NCI-H146 treated with DMSO at 0.1 percent for 48 hours (cell line): ENCODE measurements at regions not wholly inside any gene's neighbourhood (a gene's known extent, or its start where the extent isn't known, plus 50 kb on each side); places are given as distances from the start of the nearest gene placed in this dataset.

Experiments
- DNase-seq: peaks from one replicate; lab custom pipeline; 2025; ENCODE audit not compliant: unreplicated experiment; lab: John Stamatoyannopoulos, UW

DNA sequence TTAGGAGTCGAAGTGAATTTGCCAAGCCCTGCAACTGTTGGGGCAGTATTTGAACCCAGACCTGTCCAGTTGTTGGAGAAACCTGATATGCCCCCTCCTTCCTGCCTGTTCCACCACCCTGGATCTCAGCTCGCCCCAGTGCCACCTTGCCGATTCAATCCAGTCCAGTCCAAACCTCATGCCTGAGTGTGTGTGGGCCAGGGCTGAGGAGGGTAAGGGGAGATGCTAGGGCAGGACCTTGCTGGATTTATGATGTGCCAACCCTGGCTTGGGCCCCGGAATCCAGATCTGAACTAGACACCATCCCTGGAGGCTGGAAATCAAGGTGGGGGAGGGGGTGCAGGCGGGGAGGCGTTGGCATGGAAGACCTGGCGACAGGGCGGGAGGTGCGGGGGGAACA is 98.9 kb upstream of the WNT4 start:
- DNase-seq, result no peak

- DNase-seq, result no peak
Observed at GRCh38 chr1:22245100-22245650, 102.3 kb upstream of the WNT4 start.

- DNase-seq, result no peak
Observed at GRCh38 chr1:22245726-22246125, 102.8 kb upstream of the WNT4 start.

- DNase-seq, result no peak
Observed at GRCh38 chr1:22246755-22247480, 104.0 kb upstream of the WNT4 start.

DNA sequence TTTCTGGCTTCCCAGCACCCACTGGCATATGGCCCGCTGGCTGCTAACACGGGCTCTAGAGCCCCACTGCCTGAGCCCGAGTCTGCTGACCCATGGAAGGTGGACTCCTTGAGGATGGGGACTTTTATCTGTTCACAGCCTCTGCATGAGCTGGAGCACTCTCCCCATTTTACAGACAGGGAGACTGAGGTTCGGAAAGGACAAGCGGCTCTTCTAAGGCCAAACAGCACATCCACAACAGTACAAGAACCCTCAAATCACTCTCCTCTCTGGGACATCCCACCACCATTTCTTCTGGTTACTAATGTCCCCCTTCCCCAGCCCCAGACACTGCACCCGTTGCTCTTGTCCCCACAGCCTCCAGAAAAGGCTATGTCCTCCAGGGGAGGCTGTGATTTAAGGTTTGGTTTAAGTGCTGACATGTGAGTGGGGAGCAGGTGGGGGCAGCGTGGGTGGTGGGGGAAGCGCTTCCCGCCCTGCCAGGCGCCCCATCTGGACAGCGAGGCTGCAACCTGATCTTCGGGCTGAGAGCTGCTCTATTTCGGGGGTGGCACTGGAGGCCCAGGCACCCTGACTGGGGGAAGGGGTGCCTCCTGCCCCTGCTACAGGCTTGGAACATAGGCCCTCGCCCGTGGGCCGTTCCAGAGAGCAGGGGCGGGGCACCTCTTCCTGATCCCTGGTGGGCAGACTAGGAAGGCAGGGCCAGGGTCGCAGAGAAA is 104.8 kb upstream of the WNT4 start:
- DNase-seq, result no peak

GRCh38 chr1:22248746-22249145 is 105.8 kb upstream of the WNT4 start:
- no peak for DNase-seq

DNA sequence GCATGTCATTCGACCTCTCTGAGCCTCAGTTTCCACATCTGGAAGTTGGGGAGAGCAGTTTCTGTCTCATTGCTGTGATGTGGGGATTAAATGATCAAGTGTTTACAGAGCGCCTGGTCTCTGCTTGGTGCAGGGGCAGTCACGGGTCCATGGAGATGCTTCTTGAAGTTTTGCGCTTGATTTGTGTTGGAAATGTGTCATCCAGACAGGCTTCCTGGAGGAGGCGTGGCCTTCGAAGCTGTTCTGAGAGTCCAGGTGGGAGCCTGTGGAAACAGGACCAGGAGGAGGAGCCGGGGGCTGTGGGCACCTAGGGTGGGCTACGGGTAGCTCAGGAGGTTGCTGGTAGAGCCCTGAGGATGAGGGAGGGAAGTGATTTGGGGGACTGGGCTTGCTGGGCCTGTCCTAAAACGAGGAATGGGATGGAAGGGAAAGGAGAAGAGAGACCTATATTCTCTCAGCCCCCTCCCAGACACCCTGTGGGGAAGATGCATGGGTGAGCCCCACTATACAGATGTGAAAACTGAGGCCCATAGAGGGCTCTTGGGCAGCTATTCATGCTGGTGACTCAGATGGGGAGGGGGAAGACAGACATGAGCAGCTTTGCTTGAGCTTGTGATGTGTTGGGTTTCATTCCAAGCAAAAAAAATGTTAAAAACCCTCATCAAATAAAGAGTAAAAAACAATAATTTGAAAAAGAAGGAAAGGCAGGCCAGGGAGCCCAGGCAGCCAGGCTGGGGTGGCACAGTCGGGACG is 107.2 kb upstream of the WNT4 start:
- DNase-seq, result no peak

- no peak for DNase-seq
Observed at GRCh38 chr1:22250724-22251123, 107.8 kb upstream of the WNT4 start.

DNA sequence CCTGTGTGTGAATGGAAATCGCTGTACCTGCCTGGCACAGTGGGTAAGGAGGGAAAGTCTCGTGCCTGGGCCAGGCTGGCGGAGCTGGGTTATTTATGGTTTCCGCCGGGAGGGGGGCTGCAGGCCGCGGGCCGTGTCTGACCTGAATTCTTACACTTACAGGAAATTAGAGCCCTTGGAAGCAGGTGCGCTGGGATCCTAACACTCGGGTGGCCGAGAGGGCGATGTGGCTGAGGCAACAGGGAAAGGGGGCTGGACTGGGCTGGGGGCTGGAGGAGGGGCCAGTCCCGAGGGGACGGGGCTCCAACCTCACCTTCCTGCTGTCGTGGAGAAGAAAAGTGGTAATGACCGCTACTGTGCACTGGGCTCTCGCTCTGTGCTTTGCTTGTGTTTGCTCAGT is 109.4 kb upstream of the WNT4 start:
- no peak for DNase-seq

- no peak for DNase-seq
Observed at GRCh38 chr1:22253012-22253790, 110.3 kb upstream of the WNT4 start.

DNA sequence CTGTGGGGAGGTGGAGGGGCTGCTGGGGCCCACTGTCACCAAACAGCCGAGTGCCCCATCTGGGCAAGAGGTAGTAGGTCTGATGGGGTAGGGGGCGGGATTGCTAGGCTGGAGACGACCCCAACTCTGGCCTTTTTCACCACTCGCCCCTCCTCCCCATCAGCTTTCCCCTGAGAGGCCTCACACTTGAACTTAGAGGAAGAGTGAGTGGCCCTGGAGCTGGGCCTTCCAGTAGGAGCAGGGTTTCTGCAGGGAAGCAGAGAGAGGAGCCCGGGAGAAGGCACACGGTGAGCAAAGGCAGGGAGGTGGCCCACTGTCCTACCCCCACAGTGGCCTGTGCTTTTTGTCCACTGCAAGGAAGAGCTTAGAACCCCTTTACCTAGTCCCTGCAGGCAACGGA is 111.9 kb upstream of the WNT4 start:
- no peak for DNase-seq

GRCh38 chr1:22255341-22256212 is 112.7 kb upstream of the WNT4 start:
- DNase-seq, result no peak

DNA sequence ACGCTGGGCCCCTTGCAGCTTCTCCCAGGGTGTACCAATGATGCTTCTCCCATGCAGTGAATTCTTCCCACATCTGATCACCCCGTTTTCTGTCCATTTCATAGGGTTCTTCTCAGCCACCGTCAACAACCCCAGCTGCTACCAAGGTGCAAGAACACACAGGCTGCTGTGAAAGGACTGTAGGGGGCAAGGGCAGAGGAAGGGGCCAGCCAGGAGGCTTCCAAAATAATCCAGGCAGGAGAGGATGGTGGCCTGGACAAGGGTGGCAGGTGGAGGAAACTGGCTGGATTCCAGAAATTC is 113.3 kb upstream of the WNT4 start:
- no peak for DNase-seq

- no peak for DNase-seq
Observed at GRCh38 chr1:22257290-22258275, 114.7 kb upstream of the WNT4 start.

DNA sequence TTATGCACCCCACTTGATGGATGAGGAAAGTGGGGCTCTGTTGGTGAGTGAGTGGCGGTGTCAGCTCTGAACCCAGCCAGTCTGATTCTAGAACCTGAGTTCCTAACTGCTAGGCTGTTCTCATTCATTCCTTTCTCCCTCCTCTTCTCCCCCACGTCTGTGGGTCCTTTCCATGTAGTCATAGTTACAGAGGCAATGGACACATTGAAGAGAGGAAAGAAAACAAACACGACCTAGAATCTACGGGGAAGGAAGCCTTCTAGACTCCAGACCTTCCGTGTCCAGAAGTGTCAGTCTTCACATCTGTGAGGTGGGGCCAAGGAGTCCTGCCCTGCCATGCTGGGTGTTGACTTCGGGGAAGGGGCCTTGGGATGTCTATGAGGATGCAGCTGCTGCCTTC is 115.8 kb upstream of the WNT4 start:
- DNase-seq, result no peak

- DNase-seq, result no peak
Observed at GRCh38 chr1:22259551-22260282, 116.8 kb upstream of the WNT4 start.

GRCh38 chr1:22260860-22261432 is 118.0 kb upstream of the WNT4 start:
- DNase-seq, result no peak

- DNase-seq, result no peak
Observed at GRCh38 chr1:22261580-22261979, 118.7 kb upstream of the WNT4 start.
